ENCODE measurements at regions not wholly inside any gene's neighbourhood (a gene's known extent, or its start where the extent isn't known, plus 50 kb on each side); places are given as distances from the start of the nearest gene placed in this dataset.
"Not testable (repeated sequence)": the region's sequence is repeated elsewhere in the genome, so short reads cannot be mapped to it uniquely, and the experiment has no call there.

- peak; percentile 27 for DNase-seq (ENCODE audit: low read depth)
- no peak for TF ChIP-seq CTCF (IDR thresholded peaks at IDR 0.05; ENCODE audit: insufficient read depth, low read depth, low read length)
- H3K4me3 ChIP-seq (ENCODE audit: low read depth, low read length): no peak overlapping the region
Observed at GRCh38 chr5:126138281-126138931, 284.8 kb upstream of the GRAMD2B start.

- no peak for DNase-seq (ENCODE audit: low read depth)
- TF ChIP-seq CTCF (IDR thresholded peaks at IDR 0.05; ENCODE audit: insufficient read depth, low read depth, low read length): no peak
- no peak overlapping the region for H3K4me3 ChIP-seq (ENCODE audit: low read depth, low read length)
Observed at GRCh38 chr5:126139086-126139485, 284.1 kb upstream of the GRAMD2B start.

- TF ChIP-seq CTCF (IDR thresholded peaks at IDR 0.05; ENCODE audit: insufficient read depth, low read depth, low read length): no peak
- peak; percentile 24 for DNase-seq (ENCODE audit: low read depth)
- H3K4me3 ChIP-seq (ENCODE audit: low read depth, low read length): no peak overlapping the region
Observed at GRCh38 chr5:126139773-126140172, 283.4 kb upstream of the GRAMD2B start.

DNA sequence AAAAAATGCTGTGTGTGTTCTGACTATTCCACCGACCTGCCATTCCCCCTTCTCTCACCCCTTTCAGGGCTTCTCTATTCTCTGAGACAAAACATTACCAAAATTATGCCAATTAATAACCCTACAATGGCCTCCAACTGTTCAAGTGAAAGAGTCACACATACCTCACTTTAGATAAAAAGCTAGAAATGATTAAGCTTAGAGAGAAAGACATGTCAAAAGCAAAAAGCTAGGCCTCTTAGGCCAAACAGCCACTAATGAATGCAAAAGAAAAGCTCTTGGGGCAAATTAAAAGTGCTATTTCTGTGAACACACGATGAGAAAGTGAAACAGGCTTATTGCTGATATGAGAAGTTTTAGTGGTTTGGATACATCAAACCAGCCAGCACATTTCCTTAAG is 279.6 kb upstream of the GRAMD2B start:
- TF ChIP-seq CTCF (IDR thresholded peaks at IDR 0.05; ENCODE audit: insufficient read depth, low read depth, low read length): no peak
- H3K4me3 ChIP-seq (ENCODE audit: low read depth, low read length): no peak overlapping the region
- no peak for DNase-seq (ENCODE audit: low read depth)

- not testable (repeated sequence) for H3K4me3 ChIP-seq (ENCODE audit: low read depth, low read length); DNase-seq (ENCODE audit: low read depth)
Observed at GRCh38 chr5:126150319-126150718, 272.9 kb upstream of the GRAMD2B start.

GRCh38 chr5:126155298-126155697 is 267.9 kb upstream of the GRAMD2B start:
- DNase-seq (ENCODE audit: low read depth); H3K4me3 ChIP-seq (ENCODE audit: low read depth, low read length): not testable (repeated sequence)

GRCh38 chr5:126166368-126166767 is 256.8 kb upstream of the GRAMD2B start:
- no peak overlapping the region for H3K4me3 ChIP-seq (ENCODE audit: low read depth, low read length)
- no peak for DNase-seq (ENCODE audit: low read depth)
- TF ChIP-seq CTCF (IDR thresholded peaks at IDR 0.05; ENCODE audit: insufficient read depth, low read depth, low read length): no peak

GRCh38 chr5:126168785-126169184 is 254.4 kb upstream of the GRAMD2B start:
- no peak overlapping the region for H3K4me3 ChIP-seq (ENCODE audit: low read depth, low read length)
- TF ChIP-seq CTCF (IDR thresholded peaks at IDR 0.05; ENCODE audit: insufficient read depth, low read depth, low read length): no peak
- DNase-seq (ENCODE audit: low read depth): no peak

Measured in fibroblast of villous mesenchyme (primary cell).